Ureter (tissue), 1 donor: ENCODE measurements at regions not wholly inside any gene's neighbourhood (a gene's known extent, or its start where the extent isn't known, plus 50 kb on each side); places are given as distances from the start of the nearest gene placed in this dataset.

Source experiments
- DNase-seq: peaks from one replicate; pipeline ENCODE4 v3.0.0-alpha.2; 2020; ENCODE audit warnings: low spot score
- donor health status: DM: yes; HTN: yes; CAD: no.

- DNase-seq = no peak
These were observed 122.5 kb upstream of the MAX start for GRCh38 chr14:65224799-65225198.

GRCh38 chr14:65225299-65226159, 123.2 kb upstream of the MAX start:
- no peak for DNase-seq

- DNase-seq = no peak
These were observed 124.7 kb upstream of the MAX start for GRCh38 chr14:65226824-65227604.

- DNase-seq = no peak
These were observed 126.1 kb upstream of the MAX start for GRCh38 chr14:65228436-65228835.

GRCh38 chr14:65228956-65229747, 126.8 kb upstream of the MAX start:
- no peak for DNase-seq

GRCh38 chr14:65229748-65230728, 127.7 kb upstream of the MAX start:
- no peak for DNase-seq

GRCh38 chr14:65231286-65231980, 129.1 kb upstream of the MAX start:
- no peak for DNase-seq

GRCh38 chr14:65234752-65235361, 132.5 kb upstream of the MAX start:
- DNase-seq = no peak

- DNase-seq = no peak
These were observed 134.9 kb upstream of the MAX start for GRCh38 chr14:65237023-65237814.

GRCh38 chr14:65237941-65238340, 135.6 kb upstream of the MAX start:
- DNase-seq = no peak

GRCh38 chr14:65238456-65238855, 136.1 kb upstream of the MAX start:
- no peak for DNase-seq

- DNase-seq = no peak
These were observed 137.0 kb upstream of the MAX start for GRCh38 chr14:65239143-65239937.

GRCh38 chr14:65239938-65240296, 137.6 kb upstream of the MAX start:
- no peak for DNase-seq

GRCh38 chr14:65241125-65241752, 138.9 kb upstream of the MAX start:
- DNase-seq = no peak

GRCh38 chr14:65242732-65243134, 140.4 kb upstream of the MAX start:
- no peak for DNase-seq

GRCh38 chr14:65243766-65244442, 141.6 kb upstream of the MAX start:
- no peak for DNase-seq

- DNase-seq = no peak
These were observed 147.3 kb upstream of the MAX start for GRCh38 chr14:65249471-65250161.
